ENCODE measurements at regions not wholly inside any gene's neighbourhood (a gene's known extent, or its start where the extent isn't known, plus 50 kb on each side); places are given as distances from the start of the nearest gene placed in this dataset.

- ATAC-seq (no peak), DNase-seq (no peak)
- no peaks in the 10 kb centered on the region for H3K36me3 ChIP-seq (replicated peaks in 1 of 2; ENCODE audit: insufficient read depth in 1 of 2, low read depth in 2 of 2)
- H3K27ac ChIP-seq, result no peak overlapping the region
- no peaks in the 10 kb centered on the region for H3K4me1 ChIP-seq
- no peaks in the 10 kb centered on the region for H3K9me3 ChIP-seq
- H3K4me3 ChIP-seq, result no peak overlapping the region
- H3K27me3 ChIP-seq, result no peaks in the 10 kb centered on the region
- intact Hi-C loops (cut with DNase I), result no loop called here
- 84 to 85% methylated on average over 4 of the region's 4 CpGs for WGBS, 2 donors
- TF ChIP-seq CTCF (IDR thresholded peaks at IDR 0.05) (no peak), POLR2A (IDR thresholded peaks at IDR 0.05) (no peak)
Observed at GRCh38 chr5:166617507-166617906, 1673.9 kb upstream of the WWC1 start.

GRCh38 chr5:166618526-166618925 lies 1672.9 kb upstream of the WWC1 start:
- WGBS, 2 donors, result 11 to 15% methylated on average over 5 of the region's 5 CpGs
- TF ChIP-seq POLR2A (IDR thresholded peaks at IDR 0.05) (no peak), CTCF (IDR thresholded peaks at IDR 0.05) (no peak)
- no peaks in the 10 kb centered on the region for H3K36me3 ChIP-seq (replicated peaks in 1 of 2; ENCODE audit: insufficient read depth in 1 of 2, low read depth in 2 of 2)
- intact Hi-C loops (cut with DNase I), result no loop called here
- H3K4me1 ChIP-seq, result no peaks in the 10 kb centered on the region
- H3K27me3 ChIP-seq, result no peaks in the 10 kb centered on the region
- DNase-seq, result peak in 2 of 4 donors; percentile 2 to 39
- H3K4me3 ChIP-seq, result no peak overlapping the region
- no peak overlapping the region for H3K27ac ChIP-seq
- no peaks in the 10 kb centered on the region for H3K9me3 ChIP-seq
- no peak for ATAC-seq

GRCh38 chr5:166624573-166624972 lies 1666.9 kb upstream of the WWC1 start:
- TF ChIP-seq POLR2A (IDR thresholded peaks at IDR 0.05) (no peak), CTCF (IDR thresholded peaks at IDR 0.05) (no peak)
- no peaks in the 10 kb centered on the region for H3K4me1 ChIP-seq
- H3K4me3 ChIP-seq, result no peak overlapping the region
- no peak overlapping the region for H3K27ac ChIP-seq
- H3K36me3 ChIP-seq (replicated peaks in 1 of 2; ENCODE audit: insufficient read depth in 1 of 2, low read depth in 2 of 2), result no peaks in the 10 kb centered on the region
- H3K27me3 ChIP-seq, result no peaks in the 10 kb centered on the region
- H3K9me3 ChIP-seq, result no peaks in the 10 kb centered on the region
- intact Hi-C loops (cut with DNase I), result no loop called here
- ATAC-seq (no peak), DNase-seq (no peak)
- WGBS, 2 donors, result 21 to 26% methylated on average over 3 of the region's 3 CpGs

- intact Hi-C loops (cut with DNase I), result no loop called here
- no peaks in the 10 kb centered on the region for H3K36me3 ChIP-seq (replicated peaks in 1 of 2; ENCODE audit: insufficient read depth in 1 of 2, low read depth in 2 of 2)
- H3K9me3 ChIP-seq, result no peaks in the 10 kb centered on the region
- no peak overlapping the region for H3K27ac ChIP-seq
- no peaks in the 10 kb centered on the region for H3K27me3 ChIP-seq
- TF ChIP-seq CTCF (IDR thresholded peaks at IDR 0.05) (no peak), POLR2A (IDR thresholded peaks at IDR 0.05) (no peak)
- 54 to 57% methylated on average over 6 of the region's 6 CpGs for WGBS, 2 donors
- DNase-seq (no peak), ATAC-seq (no peak)
- H3K4me1 ChIP-seq, result no peaks in the 10 kb centered on the region
- no peak overlapping the region for H3K4me3 ChIP-seq
Observed at GRCh38 chr5:166625210-166625865, 1666.1 kb upstream of the WWC1 start.

GRCh38 chr5:166637295-166637694 lies 1654.2 kb upstream of the WWC1 start:
- Histone ChIP-seq H3K36me3 (replicated peaks in 1 of 2; ENCODE audit: insufficient read depth in 1 of 2, low read depth in 2 of 2) (no peaks in the 10 kb centered on the region), H3K27me3 (no peaks in the 10 kb centered on the region), H3K4me3 (no peak overlapping the region), H3K9me3 (no peaks in the 10 kb centered on the region), H3K27ac (no peak overlapping the region), H3K4me1 (no peaks in the 10 kb centered on the region)
- 87 to 96% methylated on average over 1 of the region's 1 CpG for WGBS, 2 donors
- TF ChIP-seq POLR2A (IDR thresholded peaks at IDR 0.05), result no peak
- TF ChIP-seq CTCF (IDR thresholded peaks at IDR 0.05), result no peak
- ATAC-seq (no peak), DNase-seq (no peak)
- intact Hi-C loops (cut with DNase I), result no loop called here
